ENCODE measurements at regions not wholly inside any gene's neighbourhood (a gene's known extent, or its start where the extent isn't known, plus 50 kb on each side); places are given as distances from the start of the nearest gene placed in this dataset.

DNA sequence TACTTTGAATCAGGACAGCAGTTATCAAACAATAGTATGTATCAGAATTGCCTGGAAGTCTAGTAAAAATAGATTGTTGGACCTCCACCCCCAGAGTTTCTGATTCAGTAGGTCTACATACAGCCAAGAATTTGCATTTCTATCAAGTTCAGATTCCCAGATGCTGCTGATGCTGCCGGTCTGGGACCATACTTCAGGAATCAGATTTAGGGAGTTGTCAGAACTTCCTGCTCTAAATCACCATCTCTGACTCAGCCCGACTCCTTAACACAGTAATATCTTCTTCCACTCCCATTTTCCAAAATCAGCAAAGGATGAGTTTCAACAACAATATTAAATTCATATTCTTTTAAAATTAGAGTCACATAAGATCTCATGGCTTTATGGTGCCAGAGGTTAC lies 227.2 kb upstream of the TMEM161B start:
- TF ChIP-seq, protein P1, sequence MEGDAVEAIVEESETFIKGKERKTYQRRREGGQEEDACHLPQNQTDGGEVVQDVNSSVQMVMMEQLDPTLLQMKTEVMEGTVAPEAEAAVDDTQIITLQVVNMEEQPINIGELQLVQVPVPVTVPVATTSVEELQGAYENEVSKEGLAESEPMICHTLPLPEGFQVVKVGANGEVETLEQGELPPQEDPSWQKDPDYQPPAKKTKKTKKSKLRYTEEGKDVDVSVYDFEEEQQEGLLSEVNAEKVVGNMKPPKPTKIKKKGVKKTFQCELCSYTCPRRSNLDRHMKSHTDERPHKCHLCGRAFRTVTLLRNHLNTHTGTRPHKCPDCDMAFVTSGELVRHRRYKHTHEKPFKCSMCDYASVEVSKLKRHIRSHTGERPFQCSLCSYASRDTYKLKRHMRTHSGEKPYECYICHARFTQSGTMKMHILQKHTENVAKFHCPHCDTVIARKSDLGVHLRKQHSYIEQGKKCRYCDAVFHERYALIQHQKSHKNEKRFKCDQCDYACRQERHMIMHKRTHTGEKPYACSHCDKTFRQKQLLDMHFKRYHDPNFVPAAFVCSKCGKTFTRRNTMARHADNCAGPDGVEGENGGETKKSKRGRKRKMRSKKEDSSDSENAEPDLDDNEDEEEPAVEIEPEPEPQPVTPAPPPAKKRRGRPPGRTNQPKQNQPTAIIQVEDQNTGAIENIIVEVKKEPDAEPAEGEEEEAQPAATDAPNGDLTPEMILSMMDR (IDR thresholded peaks at IDR 0.05; ENCODE audit: insufficient read depth, low read depth, low read length), result no peak
- no peak for TF ChIP-seq EZH2 (IDR thresholded peaks at IDR 0.05; ENCODE audit: insufficient read depth, low read length)
